CD1c-positive myeloid dendritic cell (primary cell): ENCODE measurements at regions not wholly inside any gene's neighbourhood (a gene's known extent, or its start where the extent isn't known, plus 50 kb on each side); places are given as distances from the start of the nearest gene placed in this dataset.
"Not testable (repeated sequence)": the region's sequence is repeated elsewhere in the genome, so short reads cannot be mapped to it uniquely, and the experiment has no call there.

Experiments used
- DNase-seq: peaks from one replicate; pipeline ENCODE4 v3.0.0-alpha.2; 2016; ENCODE audit errors: extremely low spot score

GRCh38 chr13:44783994-44784707 is 205.1 kb downstream of the NUFIP1 start:
- no peak for DNase-seq

- no peak for DNase-seq
Observed at GRCh38 chr13:44780591-44781280, 204.6 kb upstream of the TSC22D1 start.

GRCh38 chr13:44778761-44779484 is 202.8 kb upstream of the TSC22D1 start:
- no peak for DNase-seq

GRCh38 chr13:44775290-44775689 is 199.2 kb upstream of the TSC22D1 start:
- not testable (repeated sequence) for DNase-seq

GRCh38 chr13:44770951-44771350 is 194.8 kb upstream of the TSC22D1 start:
- no peak for DNase-seq

- peak; percentile 41 for DNase-seq
Observed at GRCh38 chr13:44769686-44770085, 193.6 kb upstream of the TSC22D1 start.

GRCh38 chr13:44768775-44769581 is 192.8 kb upstream of the TSC22D1 start:
- peak; percentile 91 for DNase-seq

GRCh38 chr13:44768239-44768638 is 192.1 kb upstream of the TSC22D1 start:
- DNase-seq: peak; percentile 28

- DNase-seq: no peak
Observed at GRCh38 chr13:44765001-44765471, 188.9 kb upstream of the TSC22D1 start.

GRCh38 chr13:44764302-44764692 is 188.2 kb upstream of the TSC22D1 start:
- DNase-seq: peak; percentile 5

- peak; percentile 53 for DNase-seq
Observed at GRCh38 chr13:44763615-44764301, 187.6 kb upstream of the TSC22D1 start.

GRCh38 chr13:44762911-44763310 is 186.8 kb upstream of the TSC22D1 start:
- DNase-seq: no peak

- DNase-seq: no peak
Observed at GRCh38 chr13:44760434-44760833, 184.3 kb upstream of the TSC22D1 start.

- DNase-seq: no peak
Observed at GRCh38 chr13:44759384-44760360, 183.5 kb upstream of the TSC22D1 start.

GRCh38 chr13:44758630-44759383 is 182.7 kb upstream of the TSC22D1 start:
- peak; percentile 4 for DNase-seq

GRCh38 chr13:44757671-44758070 is 181.5 kb upstream of the TSC22D1 start:
- no peak for DNase-seq

GRCh38 chr13:44756276-44756810 is 180.2 kb upstream of the TSC22D1 start:
- peak; percentile 9 for DNase-seq

GRCh38 chr13:44755872-44756271 is 179.7 kb upstream of the TSC22D1 start:
- DNase-seq: no peak

- no peak for DNase-seq
Observed at GRCh38 chr13:44752164-44752563, 176.0 kb upstream of the TSC22D1 start.
